H1 (cell line): ENCODE measurements at regions not wholly inside any gene's neighbourhood (a gene's known extent, or its start where the extent isn't known, plus 50 kb on each side); places are given as distances from the start of the nearest gene placed in this dataset.
"Not testable (repeated sequence)": the region's sequence is repeated elsewhere in the genome, so short reads cannot be mapped to it uniquely, and the experiment has no call there.

Experiments
- CTCF ChIA-PET: fragments of 300-600 bp; sonication (Branson Sonifier 250); formaldehyde crosslinking; loops from one replicate; lab custom pipeline; 2021; ENCODE audit not compliant: partially characterized antibody; lab: Charles Lee
- POLR2A ChIA-PET: fragments of 300-600 bp; sonication (Branson Sonifier 250); formaldehyde crosslinking; loops from one replicate; lab custom pipeline; 2021; ENCODE audit warnings: inconsistent platforms; ENCODE audit not compliant: partially characterized antibody; lab: Charles Lee
- DNase-seq, 2 experiments: peaks; one replicate each; pipeline versions ENCODE4 v3.0.0 to v3.0.0-alpha.2; 2010 to 2022; ENCODE audit warnings: low spot score in 2 of 2, low read depth in 1 of 2, mixed read lengths in 1 of 2
- FAIRE-seq: peaks from 2 replicates; lab custom pipeline; 2011; peaks lifted over from hg19 to GRCh38; lab: Jason Lieb, UNC
- H2AFZ ChIP-seq: 2 replicates; pipeline ENCODE4 v1.8.1; 2012; ENCODE audit warnings: low read length, inconsistent platforms
- H2AK5ac ChIP-seq: 2 replicates; pipeline ENCODE4 v1.6.1; 2013; ENCODE audit warnings: low read depth, low read length
- H2BK120ac ChIP-seq: replicated peaks from 2 replicates; pipeline ENCODE3; 2013; ENCODE audit warnings: low read depth, low read length, inconsistent platforms
- H2BK12ac ChIP-seq: 2 replicates; pipeline ENCODE4 v1.6.1; 2013; ENCODE audit warnings: low read depth, low read length
- H2BK15ac ChIP-seq: 2 replicates; pipeline ENCODE4 v1.6.1; 2013; ENCODE audit warnings: low read length
- H2BK20ac ChIP-seq: 2 replicates; pipeline ENCODE4 v1.6.1; 2013; ENCODE audit warnings: low read length
- H2BK5ac ChIP-seq: 2 replicates; pipeline ENCODE4 v1.6.1; 2013; ENCODE audit warnings: low read depth, low read length
- H3K14ac ChIP-seq: 2 replicates; pipeline ENCODE4 v1.6.1; 2013; ENCODE audit warnings: inconsistent platforms; ENCODE audit not compliant: insufficient read length
- H3K18ac ChIP-seq: 2 replicates; pipeline ENCODE4 v1.6.1; 2013; ENCODE audit warnings: low read length; ENCODE audit errors: extremely low read depth
- H3K23ac ChIP-seq: 2 replicates; pipeline ENCODE4 v1.6.1; 2013; ENCODE audit warnings: inconsistent platforms; ENCODE audit not compliant: insufficient read length
- H3K23me2 ChIP-seq: 2 replicates; pipeline ENCODE4 v1.6.1; 2013; ENCODE audit warnings: low read depth, low read length
- H3K27ac ChIP-seq: 2 replicates; pipeline ENCODE4 v1.6.1; 2011; ENCODE audit warnings: low read depth, low read length, inconsistent platforms
- H3K27me3 ChIP-seq, 4 experiments: replicated peaks in 1 of 4; 1 replicate in 1 of 4; 2 replicates in 3 of 4; pipeline versions ENCODE4 v1.6.1 to v1.8.1; 2011 to 2013; ENCODE audit warnings: low read length in 3 of 4, mild to moderate bottlenecking in 3 of 4, inconsistent platforms in 2 of 4, mixed read lengths in 2 of 4, moderate library complexity in 1 of 4; ENCODE audit not compliant: control insufficient read depth in 3 of 4, insufficient read depth in 3 of 4; ENCODE audit errors: extremely low read depth in 1 of 4
- H3K36me3 ChIP-seq, 4 experiments: 2 replicates each; pipeline versions ENCODE4 v1.6.1 to v1.8.1; 2011 to 2013; ENCODE audit warnings: mild to moderate bottlenecking in 4 of 4, low read length in 3 of 4, moderate library complexity in 2 of 4, control low read depth in 1 of 4, inconsistent platforms in 1 of 4; ENCODE audit not compliant: insufficient read depth in 4 of 4, control insufficient read depth in 2 of 4
- H3K4ac ChIP-seq: replicated peaks from 2 replicates; pipeline ENCODE3; 2013; ENCODE audit warnings: low read length, low read depth, mixed read lengths, inconsistent platforms; ENCODE audit not compliant: insufficient read length
- H3K4me1 ChIP-seq, 4 experiments: replicated peaks in 1 of 4; 1 replicate in 1 of 4; 2 replicates in 3 of 4; pipeline versions ENCODE4 v1.6.1 to v1.8.1; 2011 to 2013; ENCODE audit warnings: low read length in 3 of 4, inconsistent platforms in 2 of 4, mixed read lengths in 1 of 4; ENCODE audit not compliant: insufficient read depth in 4 of 4, control insufficient read depth in 3 of 4
- H3K4me2 ChIP-seq, 2 experiments: 2 replicates each; pipeline versions ENCODE4 v1.6.1 to v1.8.1; 2011 to 2013; ENCODE audit warnings: low read depth in 2 of 2, low read length in 2 of 2, control low read depth in 1 of 2, inconsistent platforms in 1 of 2, mild to moderate bottlenecking in 1 of 2; ENCODE audit not compliant: insufficient read depth in 1 of 2
- H3K4me3 ChIP-seq, 4 experiments: fragments of 200-600, 300-600 bp in 1 of 4; sonication (generic), shearing (Covaris generic), sonication (Bioruptor Twin) in 1 of 4; 2 replicates each; pipeline versions ENCODE4 v1.5.1 to v1.8.1; 2011 to 2016; ENCODE audit warnings: low read length in 4 of 4, low read depth in 3 of 4, control low read depth in 2 of 4, inconsistent platforms in 2 of 4, mild to moderate bottlenecking in 2 of 4, mixed read lengths in 1 of 4, moderate library complexity in 1 of 4; ENCODE audit not compliant: insufficient read depth in 2 of 4; ENCODE audit errors: extremely low read depth in 1 of 4
- H3K56ac ChIP-seq: replicated peaks from 2 replicates; pipeline ENCODE3; 2013; ENCODE audit warnings: low read depth, mild to moderate bottlenecking, mixed read lengths, low read length, inconsistent platforms; ENCODE audit not compliant: insufficient read length
- H3K79me1 ChIP-seq: 2 replicates; pipeline ENCODE4 v1.6.1; 2013; ENCODE audit warnings: low read depth, low read length, control low read depth
- H3K79me2 ChIP-seq, 2 experiments: 2 replicates each; pipeline versions ENCODE4 v1.6.1 to v1.8.1; 2012 to 2013; ENCODE audit warnings: low read length in 2 of 2, mild to moderate bottlenecking in 2 of 2, inconsistent platforms in 1 of 2; ENCODE audit not compliant: insufficient read depth in 2 of 2, control insufficient read depth in 1 of 2
- H3K9ac ChIP-seq, 4 experiments: replicated peaks in 1 of 4; 1 replicate in 1 of 4; 2 replicates in 3 of 4; pipeline versions ENCODE4 v1.6.1 to v1.8.1; 2011 to 2013; ENCODE audit warnings: low read depth in 3 of 4, low read length in 3 of 4, control low read depth in 2 of 4, mild to moderate bottlenecking in 2 of 4, moderate library complexity in 2 of 4, inconsistent platforms in 1 of 4; ENCODE audit errors: extremely low read depth in 1 of 4
- H3K9me3 ChIP-seq, 2 experiments: 2 replicates each; pipeline versions ENCODE4 v1.6.1 to v1.8.1; 2012 to 2013; ENCODE audit warnings: mild to moderate bottlenecking in 2 of 2, moderate library complexity in 2 of 2, control low read depth in 1 of 2, inconsistent platforms in 1 of 2, low read depth in 1 of 2, low read length in 1 of 2, mixed read lengths in 1 of 2; ENCODE audit not compliant: insufficient read depth in 2 of 2
- H4K20me1 ChIP-seq, 2 experiments: replicated peaks in 1 of 2; 2 replicates each; pipeline versions ENCODE3 to v1.8.1; 2011 to 2013; ENCODE audit warnings: inconsistent platforms in 2 of 2, low read length in 2 of 2, mild to moderate bottlenecking in 1 of 2; ENCODE audit not compliant: insufficient read depth in 2 of 2, control insufficient read depth in 1 of 2
- H4K5ac ChIP-seq: 2 replicates; pipeline ENCODE4 v1.6.1; 2013; ENCODE audit warnings: low read length, low read depth, mixed read lengths, inconsistent platforms; ENCODE audit not compliant: insufficient read length
- H4K8ac ChIP-seq: 2 replicates; pipeline ENCODE4 v1.8.0; 2013; ENCODE audit warnings: mild to moderate bottlenecking, moderate library complexity, low read length, inconsistent platforms; ENCODE audit not compliant: insufficient read depth; ENCODE audit errors: extremely low read depth
- H4K91ac ChIP-seq: replicated peaks from 2 replicates; pipeline ENCODE3; 2013; ENCODE audit warnings: low read length, mixed read lengths, inconsistent platforms; ENCODE audit not compliant: insufficient read length
- WGBS, 2 experiments: shearing (Covaris generic) in 1 of 2; methylation state at CpG; one replicate each; pipeline versions ENCODE4 v1.1.6 to v1.1.7; 2013 to 2015; ENCODE audit warnings: low lambda C conversion rate in 2 of 2, mixed read lengths in 2 of 2, inconsistent platforms in 1 of 2, low coverage in 1 of 2, missing lambda C conversion rate in 1 of 2; ENCODE audit not compliant: insufficient replicate concordance in 2 of 2, insufficient coverage in 1 of 2, insufficient read length in 1 of 2; ENCODE audit errors: extremely low coverage in 1 of 2, missing lambda C conversion rate in 1 of 2; 5-methylcytosine and 5-hydroxymethylcytosine counted together

DNA sequence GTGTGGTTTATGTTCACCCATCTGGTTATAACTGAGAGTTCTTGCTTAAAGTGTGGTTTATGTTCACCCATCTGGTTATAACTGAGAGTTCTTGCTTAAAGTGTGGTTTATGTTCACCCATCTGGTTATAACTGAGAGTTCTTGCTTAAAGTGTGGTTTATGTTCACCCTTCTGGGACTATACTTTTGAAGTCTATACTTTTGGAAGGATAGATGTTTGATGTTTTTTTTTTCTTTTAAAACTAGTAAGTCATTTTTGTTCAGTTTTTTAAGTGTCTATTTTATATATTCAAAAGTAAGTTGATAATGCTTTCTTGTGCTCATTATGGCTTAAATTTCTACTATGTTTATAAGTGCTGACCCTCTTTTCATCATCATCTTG lies 155.3 kb downstream of the SYT15 start:
- H3K56ac ChIP-seq, H3K23me2 ChIP-seq, H3K4ac ChIP-seq, H3K9ac ChIP-seq, H3K27ac ChIP-seq, H3K9me3 ChIP-seq, H2BK120ac ChIP-seq, H4K20me1 ChIP-seq, H2AFZ ChIP-seq, DNase-seq, H3K4me3 ChIP-seq, H3K4me1 ChIP-seq, H3K18ac ChIP-seq, H3K27me3 ChIP-seq, H2BK15ac ChIP-seq, H4K8ac ChIP-seq, H3K79me1 ChIP-seq, H4K91ac ChIP-seq, CTCF ChIA-PET, H2BK20ac ChIP-seq, H3K36me3 ChIP-seq, H3K23ac ChIP-seq, H3K4me2 ChIP-seq, H3K14ac ChIP-seq, H2BK12ac ChIP-seq, H3K79me2 ChIP-seq, FAIRE-seq, POLR2A ChIA-PET, H4K5ac ChIP-seq, H2AK5ac ChIP-seq, H2BK5ac ChIP-seq: not testable (repeated sequence)

DNA sequence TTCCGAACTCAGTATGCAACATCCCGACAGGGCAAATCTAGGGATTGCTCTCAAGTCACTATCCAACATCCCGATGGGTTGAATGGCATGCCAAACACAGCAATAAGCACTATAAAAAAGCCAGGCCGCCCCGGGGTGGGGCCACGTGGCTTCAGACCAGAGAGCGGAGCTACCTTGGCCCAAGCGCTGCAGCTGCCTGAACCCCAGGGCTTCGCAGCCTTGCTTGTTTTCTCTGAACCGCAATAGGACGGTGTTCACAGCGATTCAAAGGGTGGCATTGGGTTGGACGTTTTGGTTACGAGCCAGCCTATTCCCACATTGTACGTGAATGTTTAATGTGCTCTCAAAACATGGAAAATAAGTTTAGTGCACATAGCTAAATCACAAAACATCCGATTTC lies 161.0 kb downstream of the SYT15 start:
- H3K4me1 ChIP-seq, H4K91ac ChIP-seq, H3K23ac ChIP-seq, H3K56ac ChIP-seq, DNase-seq, H3K79me1 ChIP-seq, H4K8ac ChIP-seq, H3K18ac ChIP-seq, H2BK120ac ChIP-seq, H3K4me3 ChIP-seq, H4K5ac ChIP-seq, POLR2A ChIA-PET, H3K4me2 ChIP-seq, H3K36me3 ChIP-seq, H4K20me1 ChIP-seq, H3K9me3 ChIP-seq, H2AK5ac ChIP-seq, H2AFZ ChIP-seq, H2BK15ac ChIP-seq, H2BK5ac ChIP-seq, H3K23me2 ChIP-seq, H3K79me2 ChIP-seq, H2BK20ac ChIP-seq, H2BK12ac ChIP-seq, H3K9ac ChIP-seq, H3K14ac ChIP-seq, H3K4ac ChIP-seq, CTCF ChIA-PET, H3K27me3 ChIP-seq, FAIRE-seq, H3K27ac ChIP-seq: not testable (repeated sequence)
- WGBS, 2 experiments = 89% methylated on average over 7 of the region's 16 CpGs; no CpG with 5 or more reads in 1 of the 2 experiments
